HG02623 (cell line): ENCODE measurements at regions not wholly inside any gene's neighbourhood (a gene's known extent, or its start where the extent isn't known, plus 50 kb on each side); places are given as distances from the start of the nearest gene placed in this dataset.
"Not testable (repeated sequence)": the region's sequence is repeated elsewhere in the genome, so short reads cannot be mapped to it uniquely, and the experiment has no call there.

Experiments used
- ATAC-seq: cut with Tn5 transposase; IDR thresholded peaks from one replicate; pipeline ENCODE4 v1.9.1; 2021; ENCODE audit warnings: moderate library complexity; ENCODE audit not compliant: unreplicated experiment

DNA sequence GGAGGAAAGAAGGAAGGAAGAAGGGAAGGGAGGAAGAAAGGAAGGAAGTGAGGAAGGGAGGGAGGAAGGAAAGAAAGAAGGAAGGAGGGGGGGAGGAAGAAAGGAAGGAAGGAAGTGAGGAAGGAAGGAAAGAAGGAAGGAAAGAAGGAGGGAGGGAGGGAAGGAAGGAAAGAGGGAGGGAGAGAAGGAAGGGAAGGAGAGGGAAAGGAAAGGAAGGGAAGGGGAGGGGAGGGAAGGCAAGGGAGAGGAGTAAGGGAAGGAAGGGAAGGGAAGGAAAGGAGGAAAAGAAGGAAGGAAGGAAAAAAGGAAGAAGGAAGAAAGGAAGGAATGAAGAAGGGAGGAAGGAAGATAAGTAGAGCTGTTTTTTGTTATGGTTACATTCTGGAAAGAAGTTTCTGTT, 141.2 kb downstream of the LRRC3B start:
- ATAC-seq = no peak

DNA sequence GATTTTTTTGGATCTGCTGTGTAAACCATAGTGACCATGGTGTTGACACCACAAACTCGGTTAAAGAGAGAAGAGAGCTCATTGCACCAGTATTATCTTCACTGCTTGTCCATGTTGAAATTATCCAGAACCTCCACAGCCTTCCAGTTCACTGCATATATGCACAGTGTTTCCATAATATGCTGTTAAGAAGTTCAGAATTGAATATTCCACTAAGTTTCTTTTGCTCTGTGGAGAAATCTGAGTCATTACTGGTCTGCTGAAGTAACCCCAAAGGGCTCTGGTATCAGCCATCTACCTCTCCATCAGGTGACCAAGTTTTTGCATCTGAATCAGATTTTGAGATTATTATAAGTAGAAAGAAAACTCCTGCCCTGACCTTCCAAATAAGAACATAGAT, 143.5 kb downstream of the LRRC3B start:
- no peak for ATAC-seq

DNA sequence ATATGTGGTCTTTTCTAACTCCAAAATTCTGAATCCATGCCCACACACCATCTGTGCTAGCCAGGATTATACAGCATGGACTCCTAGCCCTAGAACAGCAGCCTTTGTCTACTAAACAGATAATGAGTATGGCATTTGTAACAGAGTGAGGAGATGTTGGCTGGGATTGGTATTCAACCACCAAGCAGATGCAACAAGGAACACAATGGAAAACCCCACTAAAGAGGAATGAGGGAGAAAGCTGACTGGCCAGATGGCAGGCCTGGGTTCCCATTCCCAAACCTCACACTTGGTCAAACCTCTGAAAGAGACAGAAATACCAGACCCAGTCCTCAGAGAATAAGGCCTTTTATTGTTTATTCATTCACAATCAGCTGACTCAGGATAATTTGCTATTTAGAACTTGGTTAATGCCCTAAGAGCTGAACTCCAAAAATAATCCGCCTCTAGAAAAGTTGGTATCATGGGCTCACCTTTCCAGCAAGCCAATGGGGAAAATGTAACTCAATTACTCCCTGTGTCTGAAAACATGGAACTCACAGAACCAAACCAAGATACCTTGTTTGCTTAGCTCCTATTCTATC, 145.6 kb downstream of the LRRC3B start:
- no peak for ATAC-seq

DNA sequence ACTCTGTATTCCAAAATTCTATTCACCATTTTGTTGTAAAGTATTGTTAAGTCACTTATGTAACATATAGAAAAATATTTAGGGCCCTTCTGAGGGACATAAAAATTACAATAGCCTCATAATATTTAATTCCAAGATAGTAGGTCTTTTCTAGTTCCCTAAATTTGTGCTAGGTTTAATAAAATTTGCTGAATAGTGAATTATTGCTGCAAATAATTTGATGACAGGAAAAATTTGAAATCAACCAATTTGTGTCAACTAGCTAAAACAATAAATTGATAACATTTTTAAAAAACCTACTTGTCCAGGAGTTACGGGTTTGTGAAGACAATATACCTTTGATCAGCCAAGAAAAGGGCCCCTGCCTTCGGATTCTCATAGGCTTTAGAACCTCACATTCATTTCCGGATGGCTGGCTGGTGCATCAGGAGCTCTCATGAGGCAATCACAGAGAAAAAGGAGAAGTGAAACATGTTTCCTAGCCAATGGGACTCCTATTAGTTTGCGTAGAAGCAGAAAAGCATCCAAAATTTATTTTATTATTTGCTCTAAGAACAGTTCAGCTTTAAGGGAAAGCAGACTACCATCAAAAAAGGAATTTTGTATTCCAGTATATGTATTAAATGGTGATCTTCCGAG, 177.2 kb downstream of the LRRC3B start:
- ATAC-seq = no peak

DNA sequence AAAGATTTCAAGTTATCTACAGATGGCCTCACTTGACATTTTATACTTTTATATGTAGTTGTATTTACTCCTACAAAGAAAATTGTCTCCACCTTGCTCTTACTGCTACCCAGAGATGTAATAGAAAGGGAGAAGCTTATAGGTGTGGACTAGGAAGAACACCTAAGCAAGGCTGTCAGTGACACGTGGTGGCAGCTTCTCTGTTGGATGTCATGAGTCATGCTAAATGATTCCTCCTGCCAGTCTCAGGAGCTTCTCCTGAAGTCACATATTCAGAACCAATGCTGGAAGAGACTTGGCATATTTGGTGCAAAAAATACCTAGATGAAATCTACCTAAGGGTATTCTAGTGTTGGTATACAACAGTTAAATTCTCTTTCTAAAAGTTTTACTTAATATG, 184.7 kb downstream of the LRRC3B start:
- no peak for ATAC-seq

DNA sequence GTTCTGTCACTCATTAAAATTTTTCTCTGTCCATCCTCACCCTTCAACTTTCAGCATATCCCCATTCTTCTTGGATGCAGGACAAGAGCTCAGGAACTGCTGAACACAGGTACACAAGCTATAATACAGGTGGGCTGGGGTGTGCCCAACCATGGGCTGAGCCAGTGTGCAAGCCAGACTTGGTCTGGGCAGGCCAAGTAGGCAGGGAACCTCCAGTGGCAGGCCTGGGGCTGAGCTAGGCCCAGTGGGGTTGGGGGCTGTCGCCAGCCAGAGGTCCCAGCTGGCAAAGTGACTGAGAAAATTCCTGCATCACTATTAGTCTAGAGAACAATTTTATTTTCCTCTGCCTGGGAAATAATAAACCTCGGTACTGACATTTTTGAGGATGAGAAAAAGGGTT, 202.9 kb downstream of the LRRC3B start:
- ATAC-seq = no peak

DNA sequence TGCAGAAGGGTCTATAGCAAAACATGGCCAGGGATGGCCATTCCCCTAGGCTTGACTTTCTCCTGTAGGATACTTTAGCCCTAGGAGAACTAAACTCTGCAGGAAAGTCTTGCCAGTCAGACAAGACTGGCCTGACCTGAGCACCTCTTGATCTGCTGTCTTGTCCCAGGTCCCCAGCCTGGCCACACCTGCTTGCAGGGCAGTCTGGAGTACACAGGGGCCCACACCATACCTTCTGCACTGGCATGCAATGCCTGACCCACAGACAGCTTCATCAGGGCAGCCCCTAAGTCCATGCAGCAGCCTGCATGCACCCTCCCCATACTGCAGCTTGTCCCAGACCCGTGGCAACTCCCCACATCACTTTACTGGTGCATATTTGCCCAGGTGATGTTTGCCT, 204.6 kb downstream of the LRRC3B start:
- ATAC-seq = no peak

DNA sequence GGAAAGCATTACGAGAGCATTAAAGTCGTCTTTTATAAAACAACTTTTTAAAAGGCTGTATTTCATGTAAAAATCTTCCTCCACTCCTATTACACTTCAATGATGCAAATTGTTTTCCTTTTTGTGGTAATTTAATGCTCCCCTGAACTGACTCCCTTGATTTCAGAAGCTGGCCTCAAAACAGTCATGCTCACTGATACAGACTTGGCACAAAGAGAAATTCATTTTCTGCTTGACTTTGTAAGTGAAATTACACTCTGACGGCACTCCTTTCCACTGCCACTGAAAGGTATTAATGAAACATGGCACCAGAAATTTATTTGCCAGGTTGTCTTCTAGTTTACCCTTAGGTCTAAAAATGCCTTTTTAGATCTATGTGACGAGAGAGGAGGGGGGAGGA, 215.5 kb downstream of the LRRC3B start:
- ATAC-seq = no peak

DNA sequence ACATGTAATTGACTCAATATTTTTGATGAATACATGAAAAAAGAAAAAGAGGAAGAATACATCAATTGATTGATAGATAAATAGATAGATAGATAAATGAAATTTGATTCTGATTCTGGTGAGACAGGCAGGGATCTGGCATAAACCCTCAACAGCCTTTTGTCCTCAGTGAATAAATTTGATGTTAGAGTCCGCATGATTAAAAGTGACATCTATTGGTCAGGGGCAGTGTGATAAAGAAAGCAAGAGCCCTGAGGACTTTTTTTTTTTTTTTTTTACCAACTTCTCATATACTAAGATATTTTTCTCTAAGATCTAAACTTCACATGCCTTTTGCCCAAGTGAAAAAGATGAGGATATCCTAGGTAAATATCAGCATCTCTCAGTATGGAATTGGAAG, 216.4 kb downstream of the LRRC3B start:
- no peak for ATAC-seq

DNA sequence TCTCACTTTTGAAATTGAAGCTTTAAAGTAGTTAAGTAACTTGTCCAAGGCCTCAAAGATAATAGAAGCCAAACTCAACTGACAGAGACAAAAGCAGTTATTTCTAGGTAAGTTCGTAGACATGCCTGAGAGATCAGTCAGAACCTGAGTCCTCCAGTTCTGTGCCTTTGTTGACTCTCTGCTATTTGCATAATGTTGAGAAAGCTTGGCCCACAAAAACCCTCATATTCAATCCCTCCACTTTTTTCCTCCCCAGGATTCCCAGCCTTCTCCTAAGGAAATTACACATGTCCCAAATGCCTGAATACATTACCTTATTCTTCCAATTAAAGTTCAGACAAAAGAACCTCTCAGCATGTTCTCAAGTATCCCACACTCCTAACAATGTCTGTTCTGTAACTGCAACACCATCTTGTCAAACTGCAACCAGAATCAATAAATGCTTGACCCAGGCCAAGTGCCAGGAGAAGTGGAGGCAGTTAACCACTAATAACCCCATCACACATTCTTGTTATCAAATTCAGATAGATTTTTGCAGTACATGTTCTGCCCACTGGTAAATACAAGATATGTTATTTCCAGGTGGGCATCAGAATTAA, 217.8 kb downstream of the LRRC3B start:
- ATAC-seq = no peak

DNA sequence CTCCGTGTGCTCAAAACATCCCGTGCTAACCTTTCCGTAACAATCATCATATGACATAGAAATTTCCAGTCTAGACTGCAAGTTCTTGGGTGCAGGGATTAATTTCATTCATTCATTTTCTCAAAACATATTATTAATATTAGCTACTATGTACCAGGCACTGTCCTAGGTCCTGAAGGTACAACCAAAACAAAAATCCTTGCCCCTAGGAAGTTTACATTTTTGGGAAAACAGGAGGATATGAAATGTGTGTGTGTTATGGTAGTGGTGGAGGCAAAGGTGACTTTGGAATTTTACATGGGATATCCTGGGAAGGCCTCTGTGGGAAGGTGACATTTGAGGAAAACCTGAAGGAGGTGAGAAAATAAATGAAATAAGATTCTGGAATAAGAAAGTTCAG, 222.6 kb downstream of the LRRC3B start:
- no peak for ATAC-seq

DNA sequence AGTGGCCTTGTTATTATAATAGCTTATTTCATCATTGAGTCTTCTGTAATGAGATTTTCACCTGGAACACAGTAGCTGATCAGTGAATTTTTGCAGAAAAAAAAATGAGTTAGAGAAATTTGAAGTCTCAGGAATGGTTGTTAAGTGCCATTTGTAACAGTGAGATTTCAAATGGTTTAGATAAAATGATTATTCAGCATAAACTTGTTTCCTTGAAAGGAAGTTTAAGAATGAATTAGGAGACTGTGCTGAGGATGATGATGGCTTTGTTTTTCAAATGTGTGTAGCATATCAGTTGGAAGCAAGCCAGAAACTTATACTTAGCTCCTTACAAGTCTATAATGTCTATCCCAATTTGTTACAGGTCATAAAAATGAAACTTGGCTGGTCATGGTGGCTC, 225.1 kb downstream of the LRRC3B start:
- no peak for ATAC-seq

DNA sequence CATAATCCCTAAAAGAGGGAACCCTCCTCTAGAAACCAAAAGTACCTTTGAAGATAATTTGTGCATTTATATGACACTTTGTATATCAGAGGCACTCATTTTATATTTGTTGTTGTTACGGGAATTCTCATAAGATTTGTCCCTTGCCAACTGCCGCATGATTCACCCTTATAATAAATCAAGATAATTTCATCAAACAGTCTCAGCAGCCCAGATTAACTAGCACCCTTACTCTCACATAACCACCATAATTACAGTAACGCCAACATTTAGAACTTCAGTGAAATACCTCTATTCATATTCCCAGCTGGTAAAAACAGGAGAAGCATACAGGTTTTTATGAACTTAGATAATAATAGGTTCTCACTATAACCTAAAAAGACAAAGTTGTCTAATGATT, 271.9 kb downstream of the LRRC3B start:
- no peak for ATAC-seq

DNA sequence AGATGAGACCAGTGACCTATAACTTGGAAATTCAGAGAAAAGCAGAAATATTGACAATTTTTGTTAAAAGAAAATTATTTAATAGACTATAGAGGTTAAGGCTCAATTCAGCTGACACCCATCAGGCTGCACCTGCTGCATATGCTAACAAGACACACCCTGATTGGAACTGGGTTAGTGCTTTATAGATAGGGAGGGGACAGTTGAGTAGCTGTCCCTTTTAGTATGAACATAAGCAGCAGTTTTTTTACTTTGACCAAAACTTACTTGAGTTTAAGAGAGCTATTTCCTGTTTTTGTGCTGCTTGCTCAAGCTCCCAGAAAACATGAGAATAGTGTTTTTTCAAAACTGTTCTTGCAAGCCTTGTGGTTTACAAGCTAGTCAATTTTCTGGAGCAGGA, 292.6 kb downstream of the LRRC3B start:
- ATAC-seq = no peak

DNA sequence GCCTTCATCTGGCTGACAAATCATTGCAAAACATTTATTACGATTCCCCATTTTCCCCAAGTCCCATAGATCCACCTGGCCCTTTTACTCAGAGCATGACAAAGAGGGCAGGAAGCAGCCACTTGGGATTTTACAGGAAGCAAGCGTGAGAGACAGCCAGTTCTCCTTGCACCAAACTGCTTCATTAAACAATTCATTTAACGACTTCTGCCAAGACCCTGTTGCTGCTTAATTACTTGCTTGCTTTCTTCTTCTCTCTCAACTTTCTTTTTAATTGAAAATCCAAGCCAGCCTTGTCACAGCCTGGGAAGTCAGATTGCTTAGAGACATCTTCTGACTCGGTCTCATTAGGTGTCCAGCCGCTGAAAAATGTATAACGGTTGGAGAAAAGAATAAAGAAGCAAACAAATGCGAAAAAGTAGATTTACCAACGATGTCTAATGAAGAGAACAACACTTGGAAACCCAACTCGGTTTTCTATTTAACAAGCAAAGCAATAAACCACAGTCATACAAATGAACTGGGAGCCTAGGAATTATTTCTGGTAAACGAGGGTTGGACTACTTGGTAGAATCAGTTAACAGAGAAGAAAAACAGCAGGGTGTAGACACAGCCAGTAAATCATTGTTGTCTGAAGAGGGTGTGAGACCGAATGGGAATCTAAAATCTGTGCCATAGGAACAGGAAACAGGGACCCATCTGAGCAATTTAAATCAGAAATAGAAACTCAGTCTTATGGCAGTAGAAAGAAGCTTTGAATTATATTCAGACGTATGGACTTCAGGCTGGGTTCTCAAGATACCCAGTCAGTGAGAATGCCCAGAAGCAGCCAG, 298.3 kb downstream of the LRRC3B start:
- ATAC-seq = no peak

DNA sequence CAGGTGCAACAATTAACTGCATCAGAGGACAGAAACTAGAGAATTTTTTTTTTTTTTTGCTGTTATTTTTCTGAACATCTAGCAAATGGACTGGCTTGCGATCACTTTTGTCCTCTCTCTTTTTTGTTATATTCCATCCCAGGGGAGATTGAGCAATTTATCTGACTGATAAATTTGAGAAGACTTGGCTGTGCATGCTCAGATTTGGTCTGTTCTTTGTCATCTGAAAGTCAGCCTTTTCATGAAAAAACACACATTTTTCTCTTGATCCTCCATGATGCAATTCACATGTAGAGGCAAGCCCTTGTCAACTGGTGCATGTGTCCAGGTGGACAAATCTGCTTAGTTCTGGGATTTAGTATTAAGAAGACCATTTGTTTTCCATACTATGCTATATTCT, 309.3 kb downstream of the LRRC3B start:
- no peak for ATAC-seq

DNA sequence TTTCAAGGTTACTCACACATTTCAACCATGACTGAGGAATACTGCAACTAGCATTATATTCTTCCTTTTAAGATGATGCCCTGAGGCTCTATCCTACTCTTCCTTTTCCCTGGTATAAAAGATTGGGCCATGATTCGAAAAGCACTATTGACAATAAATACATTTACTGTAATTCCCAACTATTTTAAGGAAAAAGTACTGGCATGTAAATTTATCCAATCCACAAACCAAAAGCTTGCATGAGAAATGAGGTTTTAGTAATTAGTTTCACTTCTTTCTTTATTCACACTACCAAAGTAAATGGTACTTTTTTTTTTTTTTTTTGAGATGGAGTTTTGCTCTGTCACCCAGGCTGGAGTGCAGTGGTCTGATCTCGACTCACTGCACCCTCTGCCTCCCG, 310.2 kb downstream of the LRRC3B start:
- no peak for ATAC-seq

DNA sequence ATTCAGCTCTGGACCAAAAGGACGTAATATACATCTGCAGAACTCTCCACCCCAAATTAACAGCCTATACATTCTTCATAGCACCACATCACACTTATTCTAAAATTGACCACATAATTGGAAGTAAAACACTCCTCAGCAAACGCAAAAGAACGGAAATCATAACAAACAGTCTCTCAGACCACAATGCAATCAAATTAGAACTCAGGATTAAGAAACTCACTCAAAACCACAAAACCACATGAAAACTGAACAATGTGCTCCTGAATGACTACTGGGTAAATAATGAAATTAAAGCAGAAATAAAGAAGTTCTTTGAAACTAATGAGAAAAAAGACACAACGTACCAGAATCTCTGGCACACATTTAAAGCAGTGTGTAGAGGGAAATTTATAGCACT, 322.9 kb downstream of the LRRC3B start:
- ATAC-seq = not testable (repeated sequence)

DNA sequence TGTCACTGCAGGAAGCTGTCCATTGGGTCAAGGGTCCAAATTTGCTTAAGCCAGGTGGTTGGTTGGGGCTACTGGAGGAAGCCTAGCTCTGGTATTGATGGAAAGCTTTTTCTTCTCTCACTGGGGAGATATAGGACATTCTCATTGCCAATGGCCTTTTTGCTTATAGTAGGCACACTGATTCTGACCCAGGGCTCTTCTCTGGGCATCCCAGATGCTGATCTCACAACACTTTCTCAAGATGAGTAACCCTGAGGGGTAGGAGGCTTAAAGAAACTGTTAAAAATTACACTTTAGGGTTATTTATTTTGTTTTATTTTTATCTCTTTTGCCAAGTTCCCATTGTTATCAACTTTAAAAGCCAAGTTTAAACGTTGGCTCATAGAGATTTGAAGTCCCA, 337.8 kb downstream of the LRRC3B start:
- ATAC-seq = no peak

DNA sequence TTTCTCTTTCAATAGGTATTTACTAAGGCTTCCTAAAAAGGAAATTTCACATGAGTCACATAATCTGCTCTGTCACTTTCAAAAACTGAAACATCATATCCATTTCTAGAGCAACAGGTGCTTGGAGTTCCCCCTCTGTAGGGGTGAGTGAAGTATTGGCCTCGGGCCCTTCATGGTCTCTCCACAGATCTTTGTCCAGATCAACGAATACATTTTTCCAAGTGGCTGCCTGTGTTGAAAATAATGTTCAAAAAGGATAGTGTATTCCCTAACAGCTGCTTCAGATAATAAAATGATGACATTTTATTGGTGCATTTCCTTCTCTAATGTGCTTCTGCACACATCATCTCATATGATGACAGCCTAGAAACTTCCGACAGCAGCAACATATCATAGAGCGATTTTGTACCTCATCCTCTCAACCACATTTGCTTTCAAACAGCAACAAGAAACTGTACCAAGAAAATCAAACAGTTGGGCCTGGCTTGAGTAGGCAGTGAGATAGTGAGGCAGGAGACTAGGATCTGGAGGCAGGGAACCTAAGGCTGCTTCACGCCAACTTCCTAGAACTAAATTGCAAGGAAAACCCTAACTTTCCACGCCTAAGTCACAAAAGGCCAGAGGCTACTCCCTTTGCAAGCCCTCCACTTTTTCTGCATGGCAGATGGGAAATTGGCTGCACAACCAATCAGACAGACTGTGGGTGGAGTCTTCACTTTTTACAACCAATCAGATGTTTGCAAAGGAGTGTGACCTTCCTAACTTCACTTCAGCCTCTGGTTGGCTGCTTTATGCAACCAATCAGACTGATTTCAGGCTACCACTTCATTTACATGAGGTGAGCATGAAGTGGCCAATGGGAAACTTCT, 340.2 kb downstream of the LRRC3B start:
- peak; percentile 96 for ATAC-seq

DNA sequence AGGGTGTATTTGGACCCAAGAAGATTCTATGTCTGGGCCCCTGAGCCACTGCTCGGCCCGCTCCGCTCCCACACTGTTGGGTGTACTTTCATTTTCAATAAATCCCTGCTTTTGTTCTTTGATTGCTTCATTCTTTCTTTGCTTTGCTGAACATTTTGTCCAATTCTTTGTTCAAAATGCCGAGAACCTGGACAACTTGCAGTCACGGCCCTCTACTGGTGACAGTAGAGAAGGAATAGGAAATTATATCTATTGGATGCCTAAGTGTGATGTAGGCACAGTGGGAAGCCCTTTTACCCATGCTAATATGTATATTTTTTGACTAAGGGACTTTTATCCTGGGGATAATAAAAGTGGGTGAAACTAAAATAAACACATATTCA, 340.8 kb downstream of the LRRC3B start:
- no peak for ATAC-seq
